Heart left ventricle (tissue), 16 donors: ENCODE measurements at regions not wholly inside any gene's neighbourhood (a gene's known extent, or its start where the extent isn't known, plus 50 kb on each side); places are given as distances from the start of the nearest gene placed in this dataset.
"Not testable (repeated sequence)": the region's sequence is repeated elsewhere in the genome, so short reads cannot be mapped to it uniquely, and the experiment has no call there.

ENCODE experiments used
- ATAC-seq, 4 donors: fragments of 200-7000 bp; cut with Tn5 transposase; one replicate each; pipeline ENCODE4 v1.9.1; 2020 to 2022; ENCODE audit warnings: moderate library complexity in 4 of 4, mild to moderate bottlenecking in 3 of 4, moderate number of reproducible peaks in 1 of 4
- DNase-seq, 5 donors: peaks; one replicate each; pipeline ENCODE4 v3.0.0-alpha.2; 2020
- H3K27ac ChIP-seq, 12 donors: fragments of 200-600 bp; sonication (generic) in 4 of 12; one replicate each; pipeline versions ENCODE4 v1.5.0 to v1.8.0; 2016 to 2022; ENCODE audit warnings: mild to moderate bottlenecking in 2 of 12
- H3K27me3 ChIP-seq, 9 donors: fragments of 200-600 bp; sonication (generic) in 2 of 9; one replicate each; pipeline versions ENCODE4 v1.5.1 to v1.8.0; 2016 to 2022; ENCODE audit warnings: mild to moderate bottlenecking in 3 of 9
- H3K36me3 ChIP-seq, 9 donors: fragments of 200-600 bp; sonication (generic) in 2 of 9; one replicate each; pipeline versions ENCODE4 v1.5.0 to v1.8.0; 2018 to 2022; ENCODE audit warnings: mild to moderate bottlenecking in 2 of 9
- H3K4me1 ChIP-seq, 12 donors: fragments of 200-600 bp; sonication (generic) in 4 of 12; one replicate each; pipeline versions ENCODE4 v1.5.0 to v1.8.0; 2016 to 2022; ENCODE audit warnings: mild to moderate bottlenecking in 3 of 12
- H3K4me3 ChIP-seq, 12 donors: fragments of 200-600 bp; sonication (generic) in 4 of 12; one replicate each; pipeline versions ENCODE4 v1.5.0 to v1.8.0; 2017 to 2022; ENCODE audit warnings: mild to moderate bottlenecking in 9 of 12, moderate library complexity in 4 of 12
- H3K9me3 ChIP-seq, 12 donors: fragments of 200-600 bp; sonication (generic) in 4 of 12; one replicate each; pipeline versions ENCODE4 v1.5.0 to v1.8.0; 2016 to 2022; ENCODE audit warnings: mild to moderate bottlenecking in 1 of 12
- POLR2A ChIP-seq, 2 donors: fragments of 450-650 bp; IDR thresholded peaks; one replicate each; pipeline ENCODE4 v1.6.1; 2017; ENCODE audit warnings: antibody characterized with exemption in 2 of 2, mild to moderate bottlenecking in 2 of 2, moderate library complexity in 2 of 2
- WGBS, 4 donors: extraction: QIAGEN DNeasy Blood & Tissue Kit in 2 of 4; methylation state at CpG; one replicate each; pipeline versions ENCODE4 v1.1.5 to v1.1.7; 2013 to 2018; 5-methylcytosine and 5-hydroxymethylcytosine counted together
- intact Hi-C, 10 donors: fragments of 100-400 bp; cut with DNase I; formaldehyde crosslinking; loops; one replicate each; pipeline versions ENCODE4 v1.11.1 to v1.14.2; 2022
- TF ChIP-seq, protein P1 (sequence below), 12 donors: fragments of 200-600 bp; sonication (generic) in 4 of 12; IDR thresholded peaks; one replicate each; pipeline versions ENCODE4 v1.5.0 to v1.8.0; 2018 to 2022; ENCODE audit warnings: antibody characterized with exemption in 12 of 12, mild to moderate bottlenecking in 5 of 12
- donor health status: ischemic (EF 13 %, LVEDD 7.1; RV severe dilation, severe dysfunction).
- donor health status: healthy with polysubstance abuse.
- donor health status: DM: no; HTN: yes; CAD: no.
- donor health status: DM: no; HTN: no; CAD: no.
- donor health status: ischemic (EF 25% LVEDD 6.9; RV normal size, moderate dysfunction).
- donor health status: ischemic (EF 25% LVEDD 5.7; RV mildly dilated, moderate dysfunction).
- donor health status: healthy.
- donor health status: DM: yes; HTN: yes; CAD: no.
- donor health status: ischemic (EF 35%, LVEDD 5.7; RV mildly dilated, moderate dysfunction).
- donor health status: nonischemic (EF 11% LVEDD 7.7; RV severe dilation, severe dysfunction).
- donor health status: DM: yes; HTN: yes; CAD: no.
- donor health status: PGD.
- donor health status: ischemic (EF 29% LVEDD 5.4; RV normal size, mild dysfunction).
- donor health status: nonischemic (EF 23%, LVEDD 6.1; RV moderate dilation, normal function).

GRCh38 chr9:25302601-25303000 is 375.6 kb downstream of the TUSC1 start:
- no peaks in the 10 kb centered on the region for H3K36me3 ChIP-seq
- DNase-seq (no peak), ATAC-seq (no peak)
- no peak overlapping the region for H3K27ac ChIP-seq
- no peak overlapping the region for H3K4me3 ChIP-seq
- intact Hi-C loops: no loop called here
- H3K4me1 ChIP-seq: no peaks in the 10 kb centered on the region
- peaks cover 0 to 10% (median 0%) of the 10 kb centered on the region in 12 donors for H3K9me3 ChIP-seq
- 23 to 40% (median 28%) methylated on average over 1 of the region's 1 CpG for WGBS, 4 donors
- no peaks in the 10 kb centered on the region for H3K27me3 ChIP-seq
- TF ChIP-seq, protein P1, sequence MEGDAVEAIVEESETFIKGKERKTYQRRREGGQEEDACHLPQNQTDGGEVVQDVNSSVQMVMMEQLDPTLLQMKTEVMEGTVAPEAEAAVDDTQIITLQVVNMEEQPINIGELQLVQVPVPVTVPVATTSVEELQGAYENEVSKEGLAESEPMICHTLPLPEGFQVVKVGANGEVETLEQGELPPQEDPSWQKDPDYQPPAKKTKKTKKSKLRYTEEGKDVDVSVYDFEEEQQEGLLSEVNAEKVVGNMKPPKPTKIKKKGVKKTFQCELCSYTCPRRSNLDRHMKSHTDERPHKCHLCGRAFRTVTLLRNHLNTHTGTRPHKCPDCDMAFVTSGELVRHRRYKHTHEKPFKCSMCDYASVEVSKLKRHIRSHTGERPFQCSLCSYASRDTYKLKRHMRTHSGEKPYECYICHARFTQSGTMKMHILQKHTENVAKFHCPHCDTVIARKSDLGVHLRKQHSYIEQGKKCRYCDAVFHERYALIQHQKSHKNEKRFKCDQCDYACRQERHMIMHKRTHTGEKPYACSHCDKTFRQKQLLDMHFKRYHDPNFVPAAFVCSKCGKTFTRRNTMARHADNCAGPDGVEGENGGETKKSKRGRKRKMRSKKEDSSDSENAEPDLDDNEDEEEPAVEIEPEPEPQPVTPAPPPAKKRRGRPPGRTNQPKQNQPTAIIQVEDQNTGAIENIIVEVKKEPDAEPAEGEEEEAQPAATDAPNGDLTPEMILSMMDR (IDR thresholded peaks at IDR 0.05): no peak
- no peak for TF ChIP-seq POLR2A (IDR thresholded peaks at IDR 0.05)

- not testable (repeated sequence) for DNase-seq
These were observed 390.0 kb downstream of the TUSC1 start for GRCh38 chr9:25288195-25288594.

GRCh38 chr9:25284365-25284764 is 393.9 kb downstream of the TUSC1 start:
- Histone ChIP-seq H3K4me1 (no peaks in the 10 kb centered on the region), H3K27ac (no peak overlapping the region), H3K4me3 (no peak overlapping the region), H3K27me3 (no peaks in the 10 kb centered on the region), H3K36me3 (no peaks in the 10 kb centered on the region), H3K9me3 (no peaks in the 10 kb centered on the region)
- intact Hi-C loops: no loop called here
- TF ChIP-seq, protein P1 (IDR thresholded peaks at IDR 0.05): no peak
- TF ChIP-seq POLR2A (IDR thresholded peaks at IDR 0.05): no peak
- WGBS, 4 donors: 31 to 42% (median 36%) methylated on average over 1 of the region's 1 CpG
- DNase-seq (no peak), ATAC-seq (no peak)

More at GRCh38 chr9:25288195-25288594, 390.0 kb downstream of the TUSC1 start:
- H3K27ac ChIP-seq, H3K4me1 ChIP-seq, H3K9me3 ChIP-seq, H3K36me3 ChIP-seq, intact Hi-C loops, H3K4me3 ChIP-seq, H3K27me3 ChIP-seq, ATAC-seq: not testable (repeated sequence)
- WGBS, 4 donors: 81 to 84% (median 82%) methylated on average over 5 of the region's 5 CpGs

- Histone ChIP-seq H3K27me3 (no peaks in the 10 kb centered on the region), H3K36me3 (no peaks in the 10 kb centered on the region), H3K4me3 (no peak overlapping the region), H3K4me1 (no peaks in the 10 kb centered on the region), H3K9me3 (no peaks in the 10 kb centered on the region), H3K27ac (no peak overlapping the region)
- WGBS, 4 donors: 76 to 83% (median 80%) methylated on average over 1 of the region's 1 CpG
- ATAC-seq (no peak), DNase-seq (no peak)
- intact Hi-C loops: no loop called here
- TF ChIP-seq POLR2A (IDR thresholded peaks at IDR 0.05): no peak
- TF ChIP-seq, protein P1 (IDR thresholded peaks at IDR 0.05): no peak
These were observed 395.3 kb downstream of the TUSC1 start for GRCh38 chr9:25282946-25283345.

- H3K36me3 ChIP-seq: no peaks in the 10 kb centered on the region
- no peaks in the 10 kb centered on the region for H3K4me1 ChIP-seq
- intact Hi-C loops: loop anchor here in 1 of 10 donors (10.0 kb wide), 1 partner anchor 57 kb away; no protein-coding TSS in a partner anchor
- no peak for ATAC-seq
- H3K4me3 ChIP-seq: no peak overlapping the region
- no peak for DNase-seq
- TF ChIP-seq POLR2A (IDR thresholded peaks at IDR 0.05): no peak
- TF ChIP-seq, protein P1 (IDR thresholded peaks at IDR 0.05): no peak
- peaks cover 0 to 3% (median 0%) of the 10 kb centered on the region in 12 donors for H3K9me3 ChIP-seq
- WGBS, 4 donors: 76 to 79% (median 77%) methylated on average over 4 of the region's 4 CpGs
- no peak overlapping the region for H3K27ac ChIP-seq
- no peaks in the 10 kb centered on the region for H3K27me3 ChIP-seq
These were observed 416.8 kb downstream of the TUSC1 start for GRCh38 chr9:25261445-25261844.
